Stimulated activated CD4-positive, alpha-beta T cell treated with anti-CD3 and anti-CD28 coated beads, TNF-alpha, amount 100 ng/mL, for 4 hours (primary cell): ENCODE measurements at regions not wholly inside any gene's neighbourhood (a gene's known extent, or its start where the extent isn't known, plus 50 kb on each side); places are given as distances from the start of the nearest gene placed in this dataset.

Experiments
- DNase-seq, 3 experiments: peaks; one replicate each; pipeline ENCODE4 v3.0.0-alpha.2; 2020; ENCODE audit warnings: low read depth in 3 of 3

- no peak for DNase-seq
These were observed 75.0 kb downstream of the PTPDC1 start for GRCh38 chr9:94159069-94159939.

GRCh38 chr9:94160594-94161501 is 76.6 kb downstream of the PTPDC1 start:
- DNase-seq = no peak

GRCh38 chr9:94161673-94162072 is 77.4 kb downstream of the PTPDC1 start:
- no peak for DNase-seq

GRCh38 chr9:94164806-94165549 is 80.7 kb downstream of the PTPDC1 start:
- no peak for DNase-seq

GRCh38 chr9:94165592-94166235 is 81.5 kb downstream of the PTPDC1 start:
- DNase-seq = peak; percentile 84 to 95 (median 94)

GRCh38 chr9:94166236-94166975 is 82.1 kb downstream of the PTPDC1 start:
- peak; percentile 81 to 90 (median 89) for DNase-seq

GRCh38 chr9:94166976-94167346 is 82.7 kb downstream of the PTPDC1 start:
- no peak for DNase-seq

GRCh38 chr9:94167376-94167890 is 83.2 kb downstream of the PTPDC1 start:
- DNase-seq = no peak

GRCh38 chr9:94168203-94169000 is 84.1 kb downstream of the PTPDC1 start:
- DNase-seq = no peak

- no peak for DNase-seq
These were observed 85.7 kb downstream of the PTPDC1 start for GRCh38 chr9:94169968-94170367.

- DNase-seq = no peak
These were observed 85.5 kb upstream of the ZNF169 start for GRCh38 chr9:94173632-94174031.

- DNase-seq = no peak
These were observed 84.9 kb upstream of the ZNF169 start for GRCh38 chr9:94174164-94174563.

- DNase-seq = no peak
These were observed 83.4 kb upstream of the ZNF169 start for GRCh38 chr9:94175669-94176068.

GRCh38 chr9:94176608-94177007 is 82.5 kb upstream of the ZNF169 start:
- no peak for DNase-seq

- DNase-seq = no peak
These were observed 80.2 kb upstream of the ZNF169 start for GRCh38 chr9:94178927-94179326.

GRCh38 chr9:94181408-94182181 is 77.5 kb upstream of the ZNF169 start:
- no peak for DNase-seq

- DNase-seq = no peak
These were observed 76.6 kb upstream of the ZNF169 start for GRCh38 chr9:94182532-94182931.

GRCh38 chr9:94183240-94183999 is 75.7 kb upstream of the ZNF169 start:
- no peak for DNase-seq
